Fibroblast of skin of abdomen (primary cell): ENCODE measurements at regions not wholly inside any gene's neighbourhood (a gene's known extent, or its start where the extent isn't known, plus 50 kb on each side); places are given as distances from the start of the nearest gene placed in this dataset.
"Not testable (repeated sequence)": the region's sequence is repeated elsewhere in the genome, so short reads cannot be mapped to it uniquely, and the experiment has no call there.

Source experiments
- DNase-seq: peaks from one replicate; pipeline ENCODE4 v3.0.0-alpha.2; 2013

GRCh38 chr6:167690931-167691330 is 135.8 kb upstream of the AFDN start:
- DNase-seq: no peak

GRCh38 chr6:167691533-167692312 is 135.0 kb upstream of the AFDN start:
- DNase-seq: no peak

GRCh38 chr6:167693478-167693877 is 133.2 kb upstream of the AFDN start:
- not testable (repeated sequence) for DNase-seq

- DNase-seq: no peak
Observed at GRCh38 chr6:167695831-167696230, 130.9 kb upstream of the AFDN start.

GRCh38 chr6:167696296-167696695 is 130.4 kb upstream of the AFDN start:
- no peak for DNase-seq

GRCh38 chr6:167697316-167697715 is 129.4 kb upstream of the AFDN start:
- DNase-seq: peak; percentile 35

- no peak for DNase-seq
Observed at GRCh38 chr6:167698540-167698939, 128.2 kb upstream of the AFDN start.

GRCh38 chr6:167699141-167699931 is 127.4 kb upstream of the AFDN start:
- peak; percentile 31 for DNase-seq

GRCh38 chr6:167700199-167700598 is 126.5 kb upstream of the AFDN start:
- no peak for DNase-seq

- no peak for DNase-seq
Observed at GRCh38 chr6:167701010-167701409, 125.7 kb upstream of the AFDN start.

GRCh38 chr6:167702241-167702827 is 124.4 kb upstream of the AFDN start:
- no peak for DNase-seq

GRCh38 chr6:167703347-167703746 is 123.4 kb upstream of the AFDN start:
- DNase-seq: no peak

- DNase-seq: no peak
Observed at GRCh38 chr6:167703781-167704180, 122.9 kb upstream of the AFDN start.

GRCh38 chr6:167704396-167704901 is 122.3 kb upstream of the AFDN start:
- no peak for DNase-seq

- no peak for DNase-seq
Observed at GRCh38 chr6:167705211-167705750, 121.4 kb upstream of the AFDN start.

GRCh38 chr6:167706313-167707109 is 120.2 kb upstream of the AFDN start:
- DNase-seq: no peak

- DNase-seq: no peak
Observed at GRCh38 chr6:167707686-167708500, 118.8 kb upstream of the AFDN start.

- no peak for DNase-seq
Observed at GRCh38 chr6:167708501-167709094, 118.1 kb upstream of the AFDN start.

GRCh38 chr6:167709196-167709595 is 117.5 kb upstream of the AFDN start:
- no peak for DNase-seq

GRCh38 chr6:167709776-167710336 is 116.9 kb upstream of the AFDN start:
- not testable (repeated sequence) for DNase-seq
